GM21737 (cell line): ENCODE measurements at regions not wholly inside any gene's neighbourhood (a gene's known extent, or its start where the extent isn't known, plus 50 kb on each side); places are given as distances from the start of the nearest gene placed in this dataset.
"Not testable (repeated sequence)": the region's sequence is repeated elsewhere in the genome, so short reads cannot be mapped to it uniquely, and the experiment has no call there.

Source experiments
- ATAC-seq: cut with Tn5 transposase; IDR thresholded peaks from one replicate; pipeline ENCODE4 v1.9.1; 2021; ENCODE audit warnings: mild to moderate bottlenecking, moderate library complexity; ENCODE audit not compliant: unreplicated experiment

DNA sequence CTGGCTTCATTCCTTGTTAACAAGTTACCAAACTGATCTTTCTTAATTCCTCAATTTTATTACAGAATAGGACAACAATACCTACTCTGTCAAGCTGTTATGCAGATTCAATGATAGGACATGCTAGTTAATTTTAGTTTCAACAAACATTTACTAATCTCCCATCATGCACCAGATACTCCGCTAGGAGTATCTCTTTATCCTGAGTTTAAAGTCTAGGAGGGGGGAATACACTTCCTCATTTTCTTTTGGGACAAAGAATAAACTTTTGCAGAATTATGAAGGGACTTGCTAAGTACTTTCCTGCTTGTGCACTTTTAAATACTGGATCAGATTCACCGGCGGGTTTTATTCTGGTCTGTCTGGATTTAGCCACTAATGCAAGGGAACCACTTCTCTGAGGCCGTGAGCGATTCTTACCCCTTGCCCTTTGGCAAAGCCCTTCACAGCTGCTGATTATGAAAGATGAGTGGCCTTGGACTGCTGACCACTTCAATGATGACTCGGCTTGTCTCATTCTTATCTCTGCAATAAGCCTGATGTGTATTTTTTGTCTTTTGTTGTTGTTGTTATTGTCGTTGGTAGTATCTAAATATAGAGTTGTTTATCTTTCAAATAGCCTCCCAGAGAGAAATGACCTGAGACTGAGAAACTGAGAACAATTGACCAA, 73.9 kb downstream of the RMI1 start:
- ATAC-seq: no peak

DNA sequence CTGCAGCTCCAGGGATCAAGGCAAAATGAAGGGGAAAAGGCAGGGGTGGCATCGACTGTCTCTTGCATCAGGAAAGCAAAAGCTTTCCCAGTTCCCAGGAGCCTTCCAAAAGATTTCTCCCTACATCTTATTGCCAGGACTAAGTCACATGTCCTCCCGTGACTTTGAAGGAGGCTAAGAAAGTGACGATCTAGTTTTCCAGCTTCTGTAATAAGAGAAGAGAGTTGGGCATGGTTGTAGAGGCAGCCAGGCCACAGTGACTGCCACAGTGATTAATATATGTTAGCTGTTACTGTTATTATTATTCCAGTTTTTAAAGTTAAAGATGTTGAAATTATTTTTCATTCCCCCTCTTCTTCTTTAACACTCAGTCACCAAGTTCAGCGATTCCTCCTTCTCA, 77.1 kb downstream of the RMI1 start:
- ATAC-seq: no peak

DNA sequence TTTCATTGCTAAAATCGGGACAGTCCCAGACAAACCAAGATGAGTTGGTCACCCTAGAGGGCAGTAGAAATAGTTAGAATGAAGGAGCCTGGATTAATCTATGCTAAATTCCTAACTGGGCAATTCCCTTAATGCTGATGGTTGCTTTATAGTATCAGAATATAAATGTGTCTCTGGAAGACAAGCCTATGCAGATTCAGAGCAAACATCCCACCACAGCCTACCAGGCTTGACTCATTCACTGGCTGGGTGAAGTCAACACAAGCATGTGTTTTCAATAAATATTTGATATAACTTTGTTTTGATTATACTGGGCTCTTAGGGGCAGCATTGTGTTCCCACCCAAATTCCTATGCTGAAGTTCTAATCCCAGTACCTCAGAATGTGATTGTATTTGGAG, 79.3 kb downstream of the RMI1 start:
- no peak for ATAC-seq

DNA sequence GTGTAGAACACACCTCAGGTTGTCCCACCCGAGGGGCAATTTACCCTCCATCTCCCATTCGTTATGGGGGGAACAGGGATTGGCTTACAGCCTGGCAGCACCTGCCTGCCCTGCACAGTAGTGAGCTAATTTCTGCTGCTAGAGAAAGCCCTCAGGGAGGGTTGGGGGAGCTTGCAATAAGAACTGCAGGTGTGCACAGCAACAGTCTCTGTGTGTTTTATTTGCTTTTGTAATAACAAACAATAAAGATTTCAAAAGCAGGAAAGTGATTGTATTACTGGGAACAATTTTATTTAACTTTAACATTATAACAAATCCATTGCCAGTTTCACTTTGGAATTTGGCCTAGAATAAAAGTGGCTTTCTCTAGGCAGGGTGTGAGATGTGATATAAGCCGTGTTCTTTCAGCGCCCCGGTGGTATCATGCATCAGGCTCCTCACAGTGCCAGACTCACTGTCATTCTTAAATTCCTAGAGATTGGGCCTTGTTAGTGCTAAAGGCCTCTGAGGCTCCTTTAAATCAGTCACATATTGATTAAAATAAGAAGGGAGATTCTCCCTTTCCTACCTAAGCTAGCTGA, 81.1 kb downstream of the RMI1 start:
- no peak for ATAC-seq

DNA sequence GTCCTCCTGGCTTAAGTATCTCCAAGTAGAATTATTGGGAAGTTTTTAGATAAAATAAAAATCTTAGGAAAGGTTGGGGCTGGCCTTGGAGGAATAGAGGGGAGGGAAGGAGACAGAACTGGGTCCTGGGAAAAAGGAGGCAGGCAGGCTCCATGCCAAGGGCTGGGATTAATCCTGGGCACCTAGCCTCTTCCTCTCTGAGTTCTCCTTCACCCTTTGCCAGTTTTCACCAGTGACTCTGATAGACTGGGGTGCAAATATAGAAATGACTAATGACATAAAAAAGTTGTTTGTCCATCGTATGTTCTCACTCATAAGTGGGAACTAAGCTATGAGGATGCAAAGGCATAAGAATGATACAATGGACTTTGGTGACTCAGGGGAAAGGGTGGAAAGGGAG, 81.9 kb downstream of the RMI1 start:
- no peak for ATAC-seq

DNA sequence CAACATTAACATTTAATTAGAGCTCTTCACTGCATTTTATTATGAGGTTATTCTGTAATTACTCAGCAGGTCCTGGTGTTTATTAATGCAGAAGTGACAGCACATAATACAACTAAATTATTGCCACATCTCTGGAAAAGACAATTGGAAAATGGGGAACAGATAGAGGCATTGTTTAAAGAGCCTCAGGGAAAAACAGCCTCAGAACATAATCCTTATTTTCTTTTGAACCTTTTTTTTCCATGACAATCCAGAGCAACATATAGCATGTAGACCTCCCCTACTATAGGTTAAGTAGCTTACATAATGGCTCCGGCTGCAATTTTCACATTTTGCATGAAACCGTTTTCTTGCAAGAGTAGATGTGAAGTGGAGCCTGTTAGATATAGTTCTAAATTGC, 87.2 kb downstream of the RMI1 start:
- no peak for ATAC-seq

DNA sequence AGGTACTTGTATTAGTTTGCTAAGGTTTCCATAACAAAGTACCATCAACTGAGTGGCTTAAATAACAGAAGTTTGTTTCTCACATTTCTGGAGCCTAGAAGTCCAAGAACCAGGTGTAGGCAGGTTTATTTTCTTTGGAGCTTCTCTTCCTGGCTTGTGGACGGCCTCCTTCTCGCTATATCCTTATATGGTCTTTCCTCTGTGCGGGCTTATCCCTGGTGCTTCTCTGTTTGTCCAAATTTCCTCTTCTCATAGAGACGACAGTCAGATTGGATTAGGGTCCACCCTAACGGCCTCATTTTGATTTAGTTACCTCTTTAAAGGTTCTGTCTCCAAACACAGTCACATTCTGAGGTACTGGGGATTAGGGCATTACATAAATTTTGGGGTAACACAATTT, 88.3 kb downstream of the RMI1 start:
- ATAC-seq: no peak

DNA sequence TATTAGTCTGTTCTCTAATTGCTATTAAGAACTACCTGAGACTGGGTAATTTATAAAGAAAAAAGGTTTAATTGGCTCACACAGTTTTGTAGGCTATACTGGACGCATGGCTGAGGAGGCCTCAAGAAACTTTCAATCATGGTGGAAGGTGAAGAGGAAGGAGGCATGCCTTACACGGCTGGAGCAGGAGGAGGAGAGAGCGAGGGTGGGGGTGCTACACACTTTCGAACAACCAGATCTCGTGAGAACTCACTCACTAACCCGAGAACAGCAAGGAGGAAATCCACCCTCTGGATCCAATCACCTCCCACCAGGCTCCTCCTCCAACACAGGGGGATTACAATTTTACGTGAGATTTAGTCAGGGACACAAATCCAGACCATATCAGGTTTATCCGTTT, 90.0 kb downstream of the RMI1 start:
- no peak for ATAC-seq

DNA sequence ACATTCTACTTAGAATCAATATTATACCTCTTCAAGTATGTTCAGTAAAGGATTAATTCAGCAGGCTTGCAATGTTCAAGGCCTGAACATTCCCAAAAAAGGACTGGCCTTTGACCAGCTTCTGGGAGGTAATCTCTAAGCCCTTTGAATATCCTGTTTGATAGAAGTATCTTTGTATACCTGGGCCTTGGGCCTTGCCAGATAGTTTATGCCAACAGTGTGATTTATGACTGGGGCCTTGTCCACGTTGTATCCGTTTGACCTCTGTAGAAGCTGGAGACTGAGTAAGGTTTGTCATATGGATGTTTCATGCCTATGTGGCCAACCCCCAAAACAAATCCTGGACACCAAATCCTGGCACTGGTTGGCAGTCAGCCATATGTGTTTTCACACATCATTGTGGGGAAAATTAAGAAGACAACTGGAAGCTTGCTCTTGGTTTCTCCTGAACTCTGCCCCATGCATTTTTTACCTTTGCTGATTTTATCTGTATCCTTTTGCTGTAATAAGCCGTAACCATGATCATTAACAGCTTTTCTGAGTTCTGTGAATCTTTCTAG, 92.1 kb downstream of the RMI1 start:
- ATAC-seq: no peak

DNA sequence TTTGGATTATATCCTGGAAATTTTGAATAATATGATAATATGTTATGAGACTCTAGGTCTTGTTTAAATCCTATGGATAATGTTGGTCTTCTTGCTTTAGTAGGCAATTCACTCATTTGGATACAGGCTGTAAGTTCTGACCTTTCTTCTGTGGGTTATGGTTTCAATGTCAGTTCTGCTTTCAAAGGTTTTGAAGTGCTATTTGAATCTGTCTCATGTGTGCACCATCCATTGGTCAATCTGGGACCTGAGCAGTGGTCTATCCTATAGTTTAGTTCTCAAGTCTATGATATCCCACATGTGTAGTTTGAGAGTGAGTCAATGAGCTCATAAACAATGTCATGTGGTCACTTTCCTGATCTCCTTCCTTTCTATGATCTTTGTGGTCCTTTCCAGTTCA, 94.4 kb downstream of the RMI1 start:
- no peak for ATAC-seq

DNA sequence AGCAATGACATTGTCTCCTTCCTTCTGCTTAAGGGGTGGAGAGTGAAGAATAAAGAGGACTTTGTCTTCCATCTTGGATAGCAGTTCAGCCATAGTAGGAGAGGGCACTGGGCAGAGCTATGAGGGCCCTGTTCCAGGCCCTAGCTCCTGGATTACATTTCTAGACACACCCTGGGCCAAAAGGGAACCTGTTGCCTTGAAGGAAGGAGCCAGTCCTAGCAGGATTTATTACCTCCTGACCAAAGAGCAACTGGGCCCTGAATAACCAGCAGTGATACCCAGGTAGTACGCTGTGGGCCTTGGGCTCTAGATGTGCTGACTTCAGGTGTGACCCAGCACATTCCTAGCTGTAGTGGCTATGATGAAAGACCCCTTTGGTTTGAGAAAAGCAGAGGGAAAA, 95.8 kb downstream of the RMI1 start:
- ATAC-seq: no peak

DNA sequence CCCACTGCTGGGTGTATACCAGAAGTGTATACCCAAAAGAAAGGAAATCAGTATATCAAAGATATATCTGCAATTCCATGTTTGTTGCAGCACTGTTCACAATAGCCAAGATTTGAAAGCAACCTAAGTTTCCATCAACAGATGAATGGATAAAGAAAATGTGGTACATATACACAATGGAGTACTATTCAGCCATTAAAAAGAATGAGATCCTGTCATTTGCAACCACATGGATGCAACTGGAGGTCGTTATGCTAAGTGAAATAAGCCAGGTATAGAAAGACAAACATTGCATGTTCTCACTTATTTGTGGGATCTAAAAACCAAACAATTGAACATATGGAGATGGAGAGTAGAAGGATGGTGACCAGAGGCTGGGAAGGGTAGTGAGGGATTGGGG, 97.2 kb downstream of the RMI1 start:
- ATAC-seq: not testable (repeated sequence)

DNA sequence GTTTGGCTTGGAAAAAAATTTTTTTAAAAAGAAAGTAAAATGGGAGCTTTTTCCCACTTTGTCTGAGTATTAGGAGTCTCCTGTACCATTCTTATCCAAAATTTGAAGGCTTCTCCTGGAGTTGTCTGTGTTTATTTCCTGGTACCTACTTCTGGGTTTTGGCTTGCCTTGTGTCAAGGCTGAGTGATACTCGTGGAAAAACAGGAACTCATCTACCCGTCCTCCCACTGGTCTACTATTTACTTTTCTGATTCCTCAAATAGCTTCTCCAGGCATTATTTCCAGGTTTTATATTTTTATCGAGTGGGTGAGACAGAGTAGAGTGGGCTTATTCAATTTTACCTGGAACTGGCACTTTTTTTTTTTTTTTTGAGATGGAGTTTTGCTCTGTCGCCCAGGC, 99.4 kb downstream of the RMI1 start:
- no peak for ATAC-seq

DNA sequence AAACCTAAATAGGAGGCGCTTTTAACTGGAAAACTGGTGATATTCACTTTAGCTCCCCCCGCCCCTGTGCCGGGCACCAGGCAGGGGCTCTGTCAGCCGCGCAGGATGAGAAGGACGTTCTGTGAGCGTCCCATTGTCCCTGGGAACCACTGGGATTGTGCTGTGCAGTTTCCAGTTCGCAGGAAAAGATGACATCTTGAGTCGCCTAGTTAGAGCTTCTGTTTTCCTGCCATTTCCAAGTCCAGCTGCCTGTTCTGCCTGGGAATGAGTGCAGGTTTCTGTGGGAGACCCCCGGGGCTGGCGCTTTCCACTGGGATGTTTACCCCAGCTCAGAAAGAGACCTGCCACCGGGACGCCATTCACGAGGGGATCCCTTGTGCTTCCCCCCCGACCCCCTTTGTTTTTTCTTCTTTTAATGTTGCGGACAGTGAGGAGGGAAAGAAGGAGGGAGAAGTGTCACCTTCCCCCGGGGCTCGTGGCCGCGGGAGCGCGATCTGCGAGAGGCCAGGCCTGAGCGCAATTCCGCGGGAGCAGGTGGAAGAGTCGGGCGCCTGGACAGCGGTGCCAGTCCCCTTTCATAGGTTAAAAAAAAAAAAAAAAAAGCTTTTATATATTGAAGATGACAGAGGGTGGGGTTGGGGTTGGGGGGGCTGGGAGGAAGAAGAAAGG, 121.5 kb downstream of the RMI1 start:
- no peak for ATAC-seq

DNA sequence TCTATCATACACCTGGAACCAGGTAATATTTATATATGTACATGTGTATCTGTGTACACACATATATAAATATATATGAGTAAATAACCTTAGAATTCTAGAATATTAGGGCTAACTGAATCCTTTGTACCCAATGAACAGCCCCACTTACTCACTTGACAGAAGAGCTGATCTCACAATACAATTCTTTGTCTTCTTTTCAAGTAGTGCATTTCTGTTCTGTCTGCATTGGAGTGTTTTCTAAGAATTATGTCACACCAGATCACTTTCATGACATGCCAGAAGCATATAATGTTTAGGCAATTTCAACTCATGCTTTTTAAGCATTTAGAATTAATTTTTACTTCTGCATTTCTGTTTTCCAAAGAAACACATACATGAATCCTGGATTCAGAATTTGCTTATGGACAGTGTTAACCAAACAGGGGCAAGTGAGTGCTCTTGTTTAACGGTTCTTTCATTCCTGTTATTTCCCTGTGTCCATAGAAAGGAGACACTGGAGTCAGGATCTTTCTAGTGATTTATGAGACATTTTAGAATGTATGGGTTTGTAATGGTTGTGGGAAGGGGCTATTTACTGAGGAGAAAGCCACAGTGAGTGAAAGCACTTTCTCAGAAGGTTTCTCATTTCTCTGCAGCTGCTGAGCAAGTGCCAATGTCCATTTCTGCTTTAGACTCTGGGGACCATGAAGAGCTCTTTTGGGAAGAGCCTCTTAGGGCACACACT, 123.2 kb downstream of the RMI1 start:
- ATAC-seq: no peak

DNA sequence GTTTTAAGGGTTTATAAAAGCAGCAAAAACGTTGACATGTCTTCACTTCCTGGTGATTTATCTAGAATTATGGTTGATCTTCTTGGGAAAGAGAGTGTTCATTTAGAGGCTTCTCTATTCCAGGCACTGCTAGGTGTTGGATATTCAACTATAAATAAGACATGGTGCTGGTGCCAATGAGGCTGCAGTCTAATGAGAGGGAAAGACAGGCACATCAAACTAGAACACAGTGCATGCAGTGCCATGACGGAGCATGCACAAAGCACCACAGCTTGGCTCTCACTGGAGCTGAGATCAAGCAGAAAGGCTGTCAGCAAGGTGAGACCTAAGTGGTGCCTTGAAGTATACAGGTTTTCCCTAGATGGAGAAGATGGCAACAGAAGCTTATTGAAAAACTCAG, 126.5 kb downstream of the RMI1 start:
- ATAC-seq: no peak

DNA sequence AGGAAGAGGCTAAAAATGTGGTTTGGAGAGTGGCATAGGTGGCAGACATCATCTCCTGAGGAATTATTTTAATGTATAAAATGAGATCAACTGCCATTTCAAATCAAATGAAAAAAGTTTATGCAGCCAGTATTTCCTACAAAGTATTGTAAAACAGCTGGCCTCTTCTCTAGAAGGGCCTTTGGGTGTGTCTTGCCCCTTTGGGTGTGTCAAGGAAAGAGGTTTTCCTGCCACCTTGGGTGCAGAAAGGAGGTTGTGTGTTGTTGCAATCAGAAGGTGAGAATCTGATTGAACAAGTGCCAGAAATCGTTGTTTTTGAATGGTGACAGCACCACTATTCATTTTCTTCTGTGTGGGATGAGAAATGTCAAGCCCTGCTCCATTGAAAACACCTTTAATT, 127.4 kb downstream of the RMI1 start:
- ATAC-seq: no peak

DNA sequence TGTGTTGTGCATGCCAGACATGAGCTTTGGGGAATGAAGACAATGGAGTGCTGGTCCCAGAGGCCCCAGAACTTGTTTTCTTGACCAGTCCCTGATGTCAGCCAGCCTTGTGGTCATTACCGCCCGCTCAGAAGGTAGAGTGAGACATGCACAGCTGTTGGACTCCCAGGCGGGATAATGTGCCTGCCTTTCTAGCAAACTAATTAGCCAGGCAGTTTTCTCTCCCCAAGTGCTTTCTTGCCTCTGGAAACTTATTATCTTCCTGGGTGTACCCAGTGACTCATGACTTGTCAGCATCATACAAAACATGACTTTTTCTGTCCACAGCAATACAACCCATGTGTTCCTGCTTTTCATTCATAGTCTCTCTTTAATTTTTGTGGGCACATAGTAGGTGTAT, 131.1 kb downstream of the RMI1 start:
- ATAC-seq: no peak

DNA sequence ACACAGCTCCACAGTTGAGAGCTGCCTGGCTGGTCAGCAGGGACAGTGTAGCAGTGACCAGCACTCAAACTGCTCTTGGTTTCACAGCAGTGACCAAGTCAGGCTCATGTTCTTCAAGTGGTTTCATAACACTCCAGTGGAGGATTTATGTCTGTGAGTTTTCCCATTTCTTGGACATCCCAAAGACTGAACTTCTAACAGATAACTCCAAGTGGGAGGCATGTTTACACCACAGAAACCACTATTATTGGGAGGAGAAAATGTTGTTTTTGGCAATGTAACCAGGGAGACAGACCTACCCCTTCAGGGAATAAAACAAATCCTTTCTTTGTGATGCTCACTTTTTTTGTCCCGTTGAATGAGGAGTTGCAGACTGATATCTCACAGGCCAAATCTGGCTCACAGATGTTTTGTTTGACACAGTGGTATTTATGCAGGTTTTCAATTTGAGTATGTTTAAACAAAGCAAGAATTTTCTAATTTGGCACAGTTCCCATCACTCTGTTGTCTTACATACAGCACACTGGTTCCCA, 141.5 kb downstream of the RMI1 start:
- ATAC-seq: no peak

DNA sequence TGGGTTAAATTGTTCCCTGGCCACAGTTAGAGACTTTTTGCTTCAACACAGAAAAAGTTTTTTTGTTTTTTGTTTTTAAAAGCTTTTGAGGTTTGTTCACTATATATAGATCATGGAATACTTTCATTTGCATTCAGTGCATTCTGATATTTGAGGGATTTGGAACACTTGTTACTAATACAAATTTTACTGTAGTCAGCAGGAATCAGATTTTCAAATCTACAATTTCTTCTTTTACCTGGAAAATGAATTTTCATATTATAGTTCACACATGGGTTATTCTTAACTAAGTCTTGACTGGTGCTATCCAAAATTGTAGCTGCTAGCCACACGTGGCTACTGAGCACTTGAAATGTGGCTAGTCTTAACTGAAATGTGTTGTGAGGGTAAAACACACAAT, 142.0 kb downstream of the RMI1 start:
- no peak for ATAC-seq

DNA sequence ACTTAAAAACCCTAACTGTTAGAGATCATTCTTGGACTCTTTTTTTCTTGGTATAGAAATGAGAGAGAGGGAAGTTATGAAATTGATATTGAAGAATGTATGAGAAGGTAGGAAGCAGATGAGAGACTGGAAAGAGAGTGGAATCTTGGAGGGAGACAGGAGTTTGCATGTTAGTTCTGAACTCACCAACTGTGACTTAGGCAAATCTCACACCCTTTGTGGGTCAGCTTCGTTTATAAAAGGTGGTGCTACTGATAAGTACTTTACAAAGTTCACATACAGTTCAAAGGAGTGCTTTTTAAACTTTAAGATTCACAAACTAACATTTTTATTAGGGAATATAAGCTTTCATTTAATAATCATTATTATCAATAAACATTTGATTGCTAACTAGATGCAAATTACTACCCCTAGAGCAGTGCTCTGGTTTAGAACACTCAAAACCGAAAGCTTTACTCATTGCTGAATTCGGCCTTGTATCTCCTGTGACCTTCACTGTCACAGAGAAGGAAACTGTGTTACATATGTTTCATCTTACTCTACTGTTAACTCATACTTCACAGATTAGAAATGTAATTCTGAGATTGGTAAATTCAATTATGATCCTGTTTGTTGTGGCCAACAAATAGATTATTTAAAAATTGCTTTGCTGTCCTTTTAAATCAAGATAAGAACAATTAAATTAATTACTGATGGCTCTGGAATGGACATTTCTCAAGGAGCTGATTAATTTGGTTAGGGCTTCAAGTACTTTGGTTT, 143.2 kb downstream of the RMI1 start:
- ATAC-seq: peak; percentile 90
